Thyroid gland (tissue), 4 donors: ENCODE measurements at regions not wholly inside any gene's neighbourhood (a gene's known extent, or its start where the extent isn't known, plus 50 kb on each side); places are given as distances from the start of the nearest gene placed in this dataset.
A peak's percentile ranks its signal among the peaks of the same experiment; 100 is the strongest.
"Not testable (repeated sequence)": the region's sequence is repeated elsewhere in the genome, so short reads cannot be mapped to it uniquely, and the experiment has no call there.

Source experiments
- DNase-seq, 2 donors: peaks; one replicate each; pipeline ENCODE4 v3.0.0-alpha.2; 2019
- H3K27ac ChIP-seq, 3 donors: fragments of 200-600 bp; sonication (generic); 1 replicate in 2 of 3; 2 replicates in 1 of 3; pipeline ENCODE4 v1.5.1; 2016 to 2019; ENCODE audit warnings: mild to moderate bottlenecking in 1 of 3, moderate library complexity in 1 of 3
- H3K27me3 ChIP-seq: fragments of 200-600 bp; sonication (generic); one replicate; pipeline ENCODE4 v1.5.1; 2019
- H3K36me3 ChIP-seq, 2 donors: fragments of 200-600 bp; sonication (generic); one replicate each; pipeline ENCODE4 v1.5.1; 2016 to 2019
- H3K4me1 ChIP-seq, 2 donors: fragments of 200-600 bp; sonication (generic); one replicate each; pipeline ENCODE4 v1.5.1; 2017 to 2019
- H3K4me3 ChIP-seq, 3 donors: fragments of 200-600 bp; sonication (generic); replicated peaks in 1 of 3; 1 replicate in 2 of 3; 2 replicates in 1 of 3; pipeline ENCODE4 v1.5.1; 2016; ENCODE audit warnings: mild to moderate bottlenecking in 1 of 3
- H3K9me3 ChIP-seq: fragments of 200-600 bp; sonication (generic); one replicate; pipeline ENCODE4 v1.5.1; 2017
- WGBS, 2 donors: methylation state at CpG; one replicate each; pipeline ENCODE4 v1.1.5; 2017; 5-methylcytosine and 5-hydroxymethylcytosine counted together
- intact Hi-C: fragments of 100-400 bp; cut with DNase I; formaldehyde crosslinking; loops from one replicate; pipeline ENCODE4 v1.15.1; 2023

- H3K27me3 ChIP-seq, H3K4me1 ChIP-seq, H3K36me3 ChIP-seq, H3K27ac ChIP-seq, H3K4me3 ChIP-seq, H3K9me3 ChIP-seq, intact Hi-C loops: not testable (repeated sequence)
- peak in 1 of 2 donors; percentile 1 for DNase-seq
- no CpG with 5 or more reads among the region's 7 CpGs for WGBS, 2 donors
Observed at GRCh38 chr22:11131178-11131577, 4396.8 kb upstream of the OR11H1 start.
